CMK (cell line): ENCODE measurements at regions not wholly inside any gene's neighbourhood (a gene's known extent, or its start where the extent isn't known, plus 50 kb on each side); places are given as distances from the start of the nearest gene placed in this dataset.

ENCODE experiments used
- DNase-seq: peaks from one replicate; pipeline ENCODE4 v3.0.0-alpha.2; 2010; ENCODE audit warnings: low read depth

DNA sequence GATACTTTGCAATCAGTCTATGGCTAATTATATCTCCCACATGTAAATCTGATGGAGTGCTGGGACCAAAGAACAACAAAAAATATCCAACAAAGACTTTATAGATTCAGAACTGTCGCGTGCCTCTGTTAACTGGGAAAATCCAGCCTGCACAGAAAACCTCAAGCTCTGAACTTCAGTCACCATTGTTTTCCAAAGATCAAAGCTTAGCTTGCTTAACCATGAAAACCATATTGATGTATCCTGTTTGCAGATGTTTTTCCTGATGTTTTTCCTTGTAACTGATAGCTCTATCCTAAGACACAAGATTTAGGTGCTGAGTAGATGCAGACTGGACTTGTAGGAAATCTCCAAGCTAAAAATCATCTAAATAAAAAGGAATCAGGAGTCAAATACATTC is 163.7 kb downstream of the GXYLT1 start:
- DNase-seq: no peak

DNA sequence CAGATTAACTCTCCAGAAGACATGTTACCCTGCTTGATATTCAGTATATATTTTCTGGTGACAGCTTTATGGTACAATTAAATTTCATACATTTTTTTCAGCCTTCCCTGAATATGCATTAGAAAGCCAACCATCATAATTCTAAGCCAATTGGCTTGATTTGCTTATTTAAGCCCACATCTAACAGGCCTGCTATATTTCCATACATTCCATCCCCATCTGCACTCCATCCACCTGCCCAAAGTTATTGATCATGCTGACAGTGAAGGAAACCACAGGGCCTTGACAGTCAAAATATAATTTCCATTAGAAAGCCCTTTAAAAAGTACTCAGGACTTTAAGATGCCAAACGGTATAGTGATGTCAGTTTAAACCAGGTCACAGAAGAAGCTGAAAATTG is 164.3 kb downstream of the GXYLT1 start:
- DNase-seq: no peak

DNA sequence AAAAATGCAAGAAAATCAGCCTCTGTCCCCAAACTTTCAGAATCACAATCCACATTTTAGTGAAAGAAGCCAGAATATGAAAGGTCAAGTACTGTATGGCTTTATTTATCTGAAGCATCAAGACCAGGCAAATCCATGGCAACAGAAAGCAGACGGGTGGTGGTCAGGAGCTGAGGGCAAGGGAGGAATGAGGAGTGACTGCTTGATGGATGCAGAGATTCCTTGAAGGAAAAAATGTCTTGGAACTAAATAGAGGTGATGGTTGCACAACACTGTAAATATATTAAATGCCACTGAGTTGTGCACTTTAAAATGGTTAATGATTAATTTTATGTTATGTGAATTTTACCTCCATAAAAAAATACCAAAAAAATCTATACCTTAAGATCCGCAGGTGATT is 165.1 kb downstream of the GXYLT1 start:
- no peak for DNase-seq

DNA sequence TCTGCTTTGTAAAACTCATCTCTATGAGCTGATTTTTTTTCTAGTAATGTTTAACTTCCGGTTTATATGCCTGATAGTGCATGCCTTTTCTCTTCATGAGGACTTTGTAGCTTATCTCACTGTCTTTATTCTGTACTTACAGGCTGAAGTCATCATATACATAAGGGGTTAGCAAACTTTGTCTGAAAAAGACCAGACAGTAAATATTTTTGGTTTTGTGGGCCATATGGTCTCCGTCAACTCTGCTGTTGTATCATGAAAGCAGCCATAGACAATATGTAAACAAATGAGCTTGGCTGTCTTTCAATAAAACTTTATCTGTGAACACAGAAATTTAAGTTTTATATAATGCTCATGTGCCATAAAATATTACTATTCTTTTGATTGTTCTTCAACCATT is 172.1 kb downstream of the GXYLT1 start:
- DNase-seq: no peak

DNA sequence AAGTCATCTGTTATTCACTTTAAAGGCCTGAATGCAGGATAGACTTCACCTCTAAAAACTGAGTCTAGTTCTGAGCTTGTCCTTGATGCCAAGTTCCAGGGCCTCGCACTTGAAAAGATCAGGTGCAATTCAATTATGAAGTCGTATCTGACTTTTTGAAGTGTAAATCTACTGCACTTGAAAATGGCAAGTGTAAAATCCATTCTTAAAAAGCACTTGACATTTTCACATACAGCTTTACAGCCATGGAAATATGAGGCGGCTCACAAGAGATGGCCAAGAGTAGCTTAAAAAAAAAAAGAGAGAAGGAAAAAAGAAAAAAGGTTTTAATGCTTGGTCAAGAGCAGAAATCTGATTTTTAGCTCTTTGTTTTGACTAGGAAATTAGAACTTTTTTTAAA is 172.5 kb downstream of the GXYLT1 start:
- no peak for DNase-seq

DNA sequence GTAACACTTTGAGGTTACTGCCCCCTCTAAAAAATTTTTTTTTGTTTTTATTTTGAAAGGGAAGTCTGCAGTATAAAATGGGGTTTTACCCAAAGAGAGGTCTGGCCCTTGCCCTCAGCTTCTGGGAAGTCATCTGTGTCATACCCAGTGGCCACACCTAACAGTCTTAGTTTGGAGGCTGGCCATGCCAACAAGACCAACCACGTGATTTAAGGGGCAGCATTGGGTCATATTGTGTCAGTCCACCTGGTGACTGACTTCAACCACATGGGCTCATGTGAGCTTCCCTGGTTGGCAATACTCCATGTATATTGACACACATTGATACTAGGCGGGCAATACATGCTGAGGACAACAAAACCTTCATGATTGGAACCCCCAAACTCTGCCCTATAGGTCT is 173.9 kb downstream of the GXYLT1 start:
- DNase-seq: no peak

DNA sequence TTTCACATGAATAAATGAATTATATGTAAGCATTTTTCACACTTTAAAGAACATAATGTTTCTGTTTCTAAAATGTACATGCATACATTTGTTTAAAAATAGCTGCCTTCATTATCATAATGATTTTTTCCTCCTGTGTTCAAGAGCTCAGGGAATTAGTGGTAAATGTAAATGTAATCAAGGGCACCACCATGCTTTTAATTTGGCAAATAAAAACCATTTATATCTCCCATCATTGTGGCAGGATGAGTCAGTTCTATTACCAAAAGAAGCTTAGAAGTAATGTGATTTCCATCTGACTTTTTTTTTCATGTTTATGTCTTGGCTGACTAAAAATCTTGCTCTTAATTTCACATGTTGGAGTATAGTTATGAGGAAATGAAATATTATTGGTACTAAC is 176.1 kb downstream of the GXYLT1 start:
- DNase-seq: no peak

DNA sequence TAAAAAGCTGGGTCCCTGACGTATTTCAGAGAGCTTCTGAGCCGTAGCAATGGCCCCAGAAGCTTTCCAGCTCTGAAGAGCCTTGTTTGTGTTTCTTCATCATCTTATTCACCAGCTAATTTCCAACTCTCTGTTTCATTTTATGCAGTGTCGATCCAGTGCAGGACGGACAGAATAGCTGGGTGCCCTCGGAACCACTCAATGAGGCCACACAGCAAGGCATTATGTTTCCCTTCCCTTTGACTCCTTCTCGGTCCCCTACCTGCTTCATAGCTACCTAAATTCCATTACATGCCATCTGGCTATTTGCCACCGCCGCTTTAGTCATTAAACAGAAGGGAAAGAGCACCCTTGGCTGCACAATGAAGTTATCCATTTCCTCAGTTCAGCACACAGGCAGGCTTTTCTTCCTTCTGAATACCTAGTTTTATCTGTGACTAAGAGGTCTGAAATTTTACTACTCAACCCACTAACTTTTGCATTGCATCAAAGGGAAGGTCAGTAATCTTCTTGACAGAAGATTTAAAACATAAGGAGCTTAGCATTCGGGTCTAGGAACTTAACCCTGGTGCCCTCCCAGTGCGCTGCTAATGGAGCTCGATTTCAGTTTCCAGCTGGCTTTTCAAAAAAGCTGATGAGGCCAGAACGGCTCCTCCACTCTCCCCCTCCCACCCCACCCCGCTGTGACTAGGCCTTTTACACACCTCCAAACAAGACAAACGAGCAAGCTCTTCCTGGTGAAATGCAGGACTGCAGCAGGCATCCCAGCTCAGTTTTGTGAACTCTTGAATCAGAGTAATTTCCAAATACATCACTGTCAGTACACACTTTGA is 176.8 kb downstream of the GXYLT1 start:
- DNase-seq: no peak

DNA sequence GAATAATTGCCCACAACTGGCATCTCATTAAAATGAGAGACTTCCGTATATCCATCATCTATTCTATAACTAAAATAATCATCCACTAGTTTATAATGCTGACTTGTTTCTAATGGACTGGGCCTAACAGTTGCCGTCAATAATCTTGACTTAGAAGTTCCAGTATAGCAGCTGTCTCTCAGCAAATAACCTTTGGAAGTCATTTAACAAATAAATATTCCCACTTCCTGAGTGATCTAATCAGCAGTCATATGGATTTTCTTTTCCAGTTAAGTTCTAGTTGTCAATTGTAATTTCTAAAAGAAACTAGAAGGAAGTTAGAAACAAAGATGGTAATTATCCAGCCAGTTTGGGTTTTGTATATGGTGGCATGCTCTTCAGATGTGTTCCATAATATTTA is 177.8 kb downstream of the GXYLT1 start:
- no peak for DNase-seq

DNA sequence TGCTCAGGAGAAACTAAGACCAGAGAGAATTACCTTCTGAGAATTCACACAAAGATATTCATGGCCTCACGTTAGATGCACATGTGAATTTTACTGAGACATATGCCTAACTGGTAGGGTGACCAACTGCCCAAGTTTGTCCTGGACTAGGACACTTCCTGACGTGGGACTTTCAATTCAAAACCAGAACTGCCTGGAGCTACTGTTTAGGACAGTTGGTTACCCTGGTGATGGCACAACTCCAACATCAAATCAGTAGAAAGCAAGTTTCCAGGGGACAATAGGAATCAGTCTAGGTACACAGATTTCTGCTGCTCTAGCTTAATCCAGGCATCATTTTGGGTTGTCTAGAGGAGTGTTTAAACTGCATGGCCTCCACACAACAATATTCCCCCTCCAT is 178.7 kb downstream of the GXYLT1 start:
- DNase-seq: no peak

DNA sequence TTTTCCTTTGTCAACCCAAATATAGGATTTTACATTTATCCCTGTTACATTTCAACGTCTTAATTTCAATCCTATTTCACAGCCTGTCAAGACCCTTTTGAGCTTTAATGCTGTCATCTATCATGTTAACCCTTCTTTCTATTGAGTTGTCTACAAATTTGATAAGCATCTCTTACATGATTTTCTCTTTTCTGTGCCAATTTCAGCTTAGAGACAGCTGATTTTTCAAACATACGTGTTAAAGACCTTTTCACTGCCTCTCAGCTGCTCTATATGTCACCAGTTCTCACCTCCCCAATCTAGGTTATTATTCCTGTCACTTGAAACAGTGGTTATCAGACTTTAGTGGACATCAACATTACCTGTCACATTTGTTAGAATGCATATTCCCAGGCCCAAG is 181.3 kb downstream of the GXYLT1 start:
- no peak for DNase-seq

DNA sequence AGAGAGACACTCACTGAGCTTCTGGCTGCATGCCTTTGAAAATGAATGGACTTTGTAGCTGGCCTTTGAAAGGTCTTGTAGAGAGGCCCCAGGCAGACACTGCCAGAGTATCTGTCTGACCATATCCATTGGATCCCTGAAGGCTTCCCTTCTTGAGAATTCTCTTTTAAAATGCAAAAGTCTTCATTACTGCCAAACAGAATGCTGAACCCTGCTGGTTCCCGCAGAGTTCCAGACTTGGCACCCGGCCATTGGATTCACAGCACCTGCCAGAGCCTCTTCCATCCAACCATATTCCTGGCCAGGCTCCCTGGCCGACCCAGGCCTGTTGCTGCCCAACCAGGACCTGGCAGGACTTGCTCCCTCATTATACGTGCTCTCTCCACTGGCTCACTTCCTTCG is 182.5 kb downstream of the GXYLT1 start:
- DNase-seq: no peak

DNA sequence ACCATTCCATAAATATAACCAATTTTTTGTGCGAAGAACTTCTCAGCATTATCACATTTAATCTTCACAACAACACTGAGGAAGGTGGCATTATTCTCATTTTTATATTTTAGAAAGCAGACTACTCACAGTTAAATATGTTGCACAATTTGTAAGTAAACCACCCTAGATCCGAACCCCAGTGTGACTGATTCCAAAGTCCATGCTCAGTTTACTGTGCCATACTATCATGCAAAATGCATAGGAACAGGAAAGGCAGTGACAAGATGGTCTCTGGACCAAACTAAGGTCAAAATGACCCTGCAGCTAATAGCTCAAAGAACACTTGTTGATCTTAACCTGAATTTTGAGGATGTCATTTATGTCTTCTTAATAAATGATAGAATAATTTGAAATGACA is 185.4 kb downstream of the GXYLT1 start:
- no peak for DNase-seq

DNA sequence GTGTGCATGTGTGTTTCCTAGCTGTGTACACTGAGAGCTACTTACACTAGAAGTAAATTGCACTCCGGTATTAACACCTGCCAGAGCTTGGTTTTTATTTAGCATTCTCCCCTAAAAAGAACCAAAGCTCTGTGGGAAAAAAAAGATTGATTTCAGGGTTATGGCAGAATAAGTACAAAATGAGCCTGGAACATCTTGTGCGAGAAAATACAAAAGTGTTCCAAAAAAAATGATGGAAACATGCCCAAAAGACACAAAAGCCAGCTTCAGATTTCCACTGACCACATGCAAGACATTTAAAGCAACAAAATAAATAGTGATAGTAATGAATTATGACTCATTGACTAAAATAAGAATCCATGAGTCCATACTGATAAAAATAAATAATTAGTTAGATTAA is 188.3 kb downstream of the GXYLT1 start:
- DNase-seq: no peak

DNA sequence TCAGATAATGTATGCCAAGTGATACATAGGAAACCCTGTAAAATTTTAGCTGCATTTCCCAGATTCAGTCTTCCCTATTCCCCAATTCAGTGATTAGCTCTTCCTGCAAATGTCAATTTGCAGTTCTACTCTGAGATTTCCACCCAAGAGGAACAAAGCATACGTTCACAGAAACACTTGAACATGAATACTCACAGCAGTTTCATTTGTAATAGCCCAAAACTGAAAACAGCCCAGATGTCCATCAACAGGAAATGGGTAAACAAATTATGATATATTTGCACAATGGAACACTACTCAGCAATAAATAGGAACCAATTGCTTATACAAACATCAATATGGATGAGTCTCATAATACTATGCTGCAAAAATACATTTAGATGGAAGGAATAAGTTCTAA is 194.2 kb downstream of the GXYLT1 start:
- no peak for DNase-seq

DNA sequence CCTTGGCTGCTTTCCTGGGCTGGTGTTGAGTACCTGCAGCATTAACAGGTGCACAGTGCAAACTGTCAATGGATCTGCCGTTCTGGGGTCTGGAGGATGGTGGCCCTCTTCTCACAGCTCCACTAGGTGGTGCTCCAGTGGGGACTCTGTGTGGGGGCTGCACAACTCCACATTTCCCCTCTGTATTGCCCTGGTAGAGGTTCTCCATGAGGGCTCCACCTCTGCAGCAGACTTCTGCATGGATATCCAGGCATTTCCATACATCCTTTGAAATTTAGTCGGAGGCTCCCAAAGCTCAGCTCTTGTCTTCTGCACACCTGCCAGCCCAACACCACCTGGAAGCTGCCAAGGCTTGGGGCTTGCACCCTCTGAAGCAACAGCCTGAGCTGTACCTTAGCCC is 198.6 kb downstream of the GXYLT1 start:
- DNase-seq: no peak

DNA sequence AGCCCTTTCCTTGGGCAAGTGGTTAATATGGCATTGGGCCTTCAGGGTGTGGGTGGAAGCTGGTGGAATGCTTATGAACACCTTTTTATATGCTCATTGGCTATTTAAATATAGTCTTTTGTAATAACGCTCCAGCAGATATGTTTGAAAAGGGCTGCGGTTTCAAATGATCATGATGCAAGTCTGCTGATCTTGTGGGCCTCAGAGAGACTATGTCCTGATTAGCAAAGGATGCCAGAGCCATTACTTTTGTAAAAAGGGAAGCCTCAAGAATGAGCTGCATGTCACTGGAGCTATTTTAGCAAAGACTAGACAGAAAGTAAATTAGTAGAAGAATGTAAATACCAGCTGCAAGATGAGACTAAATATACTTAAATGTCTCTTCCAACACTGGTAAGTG is 200.5 kb downstream of the GXYLT1 start:
- DNase-seq: no peak

DNA sequence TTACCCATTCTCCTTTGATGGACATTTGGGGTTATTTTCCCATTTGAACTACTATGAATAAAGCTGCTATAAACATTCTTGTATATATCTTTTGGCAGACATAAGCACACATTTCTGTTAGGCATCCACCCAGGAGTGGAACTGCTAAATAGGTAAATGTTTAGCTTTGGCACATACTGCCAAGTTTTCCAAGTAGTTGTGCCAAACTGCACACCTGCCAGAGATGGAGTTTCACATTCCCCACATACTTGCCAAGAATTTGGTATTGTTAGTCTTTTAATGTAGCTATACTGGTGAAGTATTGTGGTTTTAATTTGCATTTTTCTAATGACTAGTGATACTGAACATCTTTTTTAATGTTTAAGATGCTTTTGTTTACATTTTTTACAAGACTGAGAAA is 201.0 kb downstream of the GXYLT1 start:
- DNase-seq: no peak

DNA sequence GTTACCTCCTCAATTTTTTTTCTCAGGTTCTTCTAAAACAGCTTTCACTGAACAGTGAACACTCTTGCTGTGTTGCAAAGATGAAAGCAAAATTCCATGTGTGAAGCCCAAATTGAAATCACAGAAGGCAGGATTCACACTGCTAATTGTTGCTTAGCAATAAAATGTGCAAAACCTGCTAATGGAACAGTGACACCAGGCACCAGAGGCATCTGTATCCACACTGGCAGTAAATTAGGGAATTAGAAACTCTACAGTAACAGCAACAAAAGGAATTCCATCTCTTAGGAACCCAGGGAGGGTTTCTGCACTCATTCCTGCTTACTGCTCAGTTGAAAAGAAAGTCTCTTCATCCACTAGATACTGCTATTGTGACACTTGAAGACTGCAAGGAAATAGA is 202.3 kb downstream of the GXYLT1 start:
- no peak for DNase-seq

DNA sequence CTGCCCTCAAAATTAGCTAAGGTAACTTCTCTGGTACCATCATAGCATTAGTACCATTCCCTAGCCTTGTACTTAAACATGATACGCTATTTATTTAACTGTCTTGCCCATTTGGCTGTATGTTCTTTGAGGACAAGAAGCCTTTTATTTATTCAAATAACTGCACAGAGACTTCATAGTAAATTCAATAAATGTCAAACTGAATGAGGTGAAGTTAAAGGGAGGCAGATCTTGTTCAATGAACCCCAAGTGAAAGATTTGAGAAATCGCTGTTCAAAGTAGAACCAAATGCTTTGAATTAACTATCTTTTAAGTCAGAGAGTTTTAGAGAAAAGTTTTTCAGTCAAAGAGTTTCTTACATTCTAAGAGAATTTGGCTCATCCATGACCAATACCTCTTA is 203.6 kb downstream of the GXYLT1 start:
- no peak for DNase-seq

DNA sequence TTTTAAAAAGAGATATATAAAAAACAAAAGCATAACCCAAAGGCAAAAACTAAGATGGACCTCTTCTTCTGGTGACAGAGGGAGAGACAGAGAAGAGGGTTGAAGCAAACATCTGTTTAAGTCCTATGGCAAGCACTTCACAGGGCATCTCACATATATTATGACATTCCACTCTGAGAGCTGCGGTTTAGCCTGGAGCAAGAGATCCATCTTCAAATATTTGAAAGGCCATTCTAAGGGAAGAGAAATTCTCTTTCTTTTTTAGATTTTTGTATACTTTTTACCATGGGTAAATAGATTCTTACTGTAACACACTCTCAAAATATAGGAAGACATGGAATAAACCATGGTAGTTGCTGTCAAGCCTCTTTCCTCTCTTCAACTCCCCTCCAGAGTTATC is 204.1 kb downstream of the GXYLT1 start:
- no peak for DNase-seq

DNA sequence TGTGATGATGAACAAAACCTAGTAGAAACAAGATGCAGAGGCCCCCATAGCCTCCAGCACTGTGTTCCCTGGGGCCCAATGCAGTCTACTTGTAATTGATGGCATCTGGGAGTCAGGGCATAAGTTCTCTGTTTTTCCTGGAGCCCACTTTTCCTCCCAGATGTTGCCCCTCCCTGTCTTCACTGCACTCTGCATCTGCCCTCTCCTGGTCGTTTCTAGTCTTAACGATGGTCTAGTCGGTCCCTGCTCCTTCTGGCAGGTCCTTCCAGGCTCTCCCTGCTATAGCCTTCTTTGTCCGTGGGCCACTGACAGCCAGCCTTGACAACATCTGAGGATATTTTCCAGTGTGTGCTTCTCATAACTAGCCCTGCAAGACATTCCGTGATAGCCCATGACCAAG is 208.3 kb downstream of the GXYLT1 start:
- DNase-seq: no peak

DNA sequence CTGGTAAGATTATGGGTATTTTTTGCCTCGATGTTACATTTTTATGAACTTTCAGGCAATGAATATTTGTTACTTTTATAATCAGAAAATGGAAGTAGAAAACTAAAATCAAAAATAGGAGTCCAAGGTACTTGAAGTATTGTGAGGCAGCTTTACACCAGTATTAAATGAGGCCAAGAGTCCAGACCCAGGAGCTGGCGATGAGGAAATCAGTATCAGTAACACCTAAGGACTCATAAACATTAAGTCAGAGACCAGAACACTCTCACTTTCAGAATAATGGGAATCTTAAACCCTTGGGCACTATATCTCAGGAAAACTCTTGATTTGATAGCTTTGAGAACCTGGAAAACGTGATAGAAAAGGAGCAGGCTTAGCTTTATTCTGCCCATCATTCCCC is 208.8 kb downstream of the GXYLT1 start:
- DNase-seq: no peak

DNA sequence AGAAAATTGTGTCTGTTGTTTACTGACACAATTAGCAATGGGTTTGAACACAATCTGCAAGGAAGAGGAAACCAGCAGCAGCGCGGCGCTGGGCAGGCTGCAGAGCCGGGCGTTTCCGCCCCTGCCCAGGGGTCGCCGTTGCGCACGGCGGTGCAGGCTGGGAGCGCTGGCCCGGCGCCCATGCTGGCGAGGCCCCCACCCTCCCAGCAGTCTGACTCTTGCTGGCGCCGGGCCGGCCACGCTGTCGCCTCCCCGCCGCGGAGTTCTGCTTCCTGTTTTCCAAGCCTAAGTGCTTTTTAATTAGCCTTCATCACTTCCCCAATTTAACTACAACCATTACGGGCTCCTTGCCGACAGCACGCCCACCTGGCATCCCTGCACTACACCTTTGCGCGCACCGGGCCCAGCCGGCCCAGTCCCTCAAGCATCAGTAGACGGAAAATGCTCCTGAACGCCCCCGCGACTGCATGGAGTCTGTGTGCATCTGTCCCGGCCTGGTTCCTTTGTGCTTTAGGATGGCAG is 212.1 kb downstream of the GXYLT1 start:
- DNase-seq: peak; percentile 8
